ENCODE measurements at regions not wholly inside any gene's neighbourhood (a gene's known extent, or its start where the extent isn't known, plus 50 kb on each side); places are given as distances from the start of the nearest gene placed in this dataset.

- no peak overlapping the region for H3K4me3 ChIP-seq (ENCODE audit: low read depth, low read length, poor library complexity, severe bottlenecking)
- intact Hi-C loops (cut with micrococcal nuclease; ENCODE audit: unreplicated experiment), result no loop called here
- H3K27me3 ChIP-seq (replicated peaks; ENCODE audit: insufficient read depth, low read depth, low read length, poor library complexity), result no peaks in the 10 kb centered on the region
- H3K9me3 ChIP-seq (ENCODE audit: low read depth, low read length, poor library complexity, severe bottlenecking), result no peaks in the 10 kb centered on the region
- H3K27ac ChIP-seq (ENCODE audit: low read depth, low read length, poor library complexity, severe bottlenecking), result no peak overlapping the region
- H3K4me1 ChIP-seq (ENCODE audit: insufficient read depth, low read length, poor library complexity, severe bottlenecking), result peaks cover 5% of the 10 kb centered on the region
- no peak for DNase-seq (ENCODE audit: low spot score)
- ChIA-PET CTCF (no interaction called here), POLR2A (ENCODE audit: low non-redundant PET) (no interaction called here)
- BruUV-seq (replicated peaks), result no TSS peak
- no peaks in the 10 kb centered on the region for H3K36me3 ChIP-seq (ENCODE audit: insufficient read depth, low read length, poor library complexity, severe bottlenecking)
- TF ChIP-seq EZH2 (IDR thresholded peaks at IDR 0.05; ENCODE audit: borderline replicate concordance, low read depth, low read length, poor library complexity, severe bottlenecking), result no peak
- TF ChIP-seq, protein P1, sequence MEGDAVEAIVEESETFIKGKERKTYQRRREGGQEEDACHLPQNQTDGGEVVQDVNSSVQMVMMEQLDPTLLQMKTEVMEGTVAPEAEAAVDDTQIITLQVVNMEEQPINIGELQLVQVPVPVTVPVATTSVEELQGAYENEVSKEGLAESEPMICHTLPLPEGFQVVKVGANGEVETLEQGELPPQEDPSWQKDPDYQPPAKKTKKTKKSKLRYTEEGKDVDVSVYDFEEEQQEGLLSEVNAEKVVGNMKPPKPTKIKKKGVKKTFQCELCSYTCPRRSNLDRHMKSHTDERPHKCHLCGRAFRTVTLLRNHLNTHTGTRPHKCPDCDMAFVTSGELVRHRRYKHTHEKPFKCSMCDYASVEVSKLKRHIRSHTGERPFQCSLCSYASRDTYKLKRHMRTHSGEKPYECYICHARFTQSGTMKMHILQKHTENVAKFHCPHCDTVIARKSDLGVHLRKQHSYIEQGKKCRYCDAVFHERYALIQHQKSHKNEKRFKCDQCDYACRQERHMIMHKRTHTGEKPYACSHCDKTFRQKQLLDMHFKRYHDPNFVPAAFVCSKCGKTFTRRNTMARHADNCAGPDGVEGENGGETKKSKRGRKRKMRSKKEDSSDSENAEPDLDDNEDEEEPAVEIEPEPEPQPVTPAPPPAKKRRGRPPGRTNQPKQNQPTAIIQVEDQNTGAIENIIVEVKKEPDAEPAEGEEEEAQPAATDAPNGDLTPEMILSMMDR (conservative IDR thresholded peaks at IDR 0.05; ENCODE audit: low read depth, low read length), result no peak
These were observed 314.3 kb downstream of the TNS1 start for GRCh38 chr2:217688494-217688893.

- H3K9me3 ChIP-seq (ENCODE audit: low read depth, low read length, poor library complexity, severe bottlenecking), result no peaks in the 10 kb centered on the region
- H3K4me1 ChIP-seq (ENCODE audit: insufficient read depth, low read length, poor library complexity, severe bottlenecking), result peaks cover 5% of the 10 kb centered on the region
- TF ChIP-seq EZH2 (IDR thresholded peaks at IDR 0.05; ENCODE audit: borderline replicate concordance, low read depth, low read length, poor library complexity, severe bottlenecking), result no peak
- TF ChIP-seq, protein P1 (conservative IDR thresholded peaks at IDR 0.05; ENCODE audit: low read depth, low read length), result no peak
- intact Hi-C loops (cut with micrococcal nuclease; ENCODE audit: unreplicated experiment), result no loop called here
- BruUV-seq (replicated peaks), result no TSS peak
- no peak overlapping the region for H3K27ac ChIP-seq (ENCODE audit: low read depth, low read length, poor library complexity, severe bottlenecking)
- no peak for DNase-seq (ENCODE audit: low spot score)
- ChIA-PET POLR2A (ENCODE audit: low non-redundant PET) (no interaction called here), CTCF (no interaction called here)
- no peaks in the 10 kb centered on the region for H3K27me3 ChIP-seq (replicated peaks; ENCODE audit: insufficient read depth, low read depth, low read length, poor library complexity)
- no peaks in the 10 kb centered on the region for H3K36me3 ChIP-seq (ENCODE audit: insufficient read depth, low read length, poor library complexity, severe bottlenecking)
- no peak overlapping the region for H3K4me3 ChIP-seq (ENCODE audit: low read depth, low read length, poor library complexity, severe bottlenecking)
These were observed 315.0 kb downstream of the TNS1 start for GRCh38 chr2:217687771-217688170.

GRCh38 chr2:217685255-217685605 lies 317.6 kb downstream of the TNS1 start:
- ChIA-PET CTCF (no interaction called here), POLR2A (ENCODE audit: low non-redundant PET) (no interaction called here)
- no TSS peak for BruUV-seq (replicated peaks)
- DNase-seq (ENCODE audit: low spot score), result peak; percentile 59
- peaks cover 5% of the 10 kb centered on the region for H3K4me1 ChIP-seq (ENCODE audit: insufficient read depth, low read length, poor library complexity, severe bottlenecking)
- intact Hi-C loops (cut with micrococcal nuclease; ENCODE audit: unreplicated experiment), result no loop called here
- TF ChIP-seq EZH2 (IDR thresholded peaks at IDR 0.05; ENCODE audit: borderline replicate concordance, low read depth, low read length, poor library complexity, severe bottlenecking), result no peak
- TF ChIP-seq, protein P1 (conservative IDR thresholded peaks at IDR 0.05; ENCODE audit: low read depth, low read length), result no peak
- no peak overlapping the region for H3K27ac ChIP-seq (ENCODE audit: low read depth, low read length, poor library complexity, severe bottlenecking)
- H3K27me3 ChIP-seq (replicated peaks; ENCODE audit: insufficient read depth, low read depth, low read length, poor library complexity), result no peaks in the 10 kb centered on the region
- no peaks in the 10 kb centered on the region for H3K36me3 ChIP-seq (ENCODE audit: insufficient read depth, low read length, poor library complexity, severe bottlenecking)
- H3K4me3 ChIP-seq (ENCODE audit: low read depth, low read length, poor library complexity, severe bottlenecking), result no peak overlapping the region
- no peaks in the 10 kb centered on the region for H3K9me3 ChIP-seq (ENCODE audit: low read depth, low read length, poor library complexity, severe bottlenecking)
